HG03521 (cell line): ENCODE measurements at regions not wholly inside any gene's neighbourhood (a gene's known extent, or its start where the extent isn't known, plus 50 kb on each side); places are given as distances from the start of the nearest gene placed in this dataset.
"Not testable (repeated sequence)": the region's sequence is repeated elsewhere in the genome, so short reads cannot be mapped to it uniquely, and the experiment has no call there.

Source experiments
- ATAC-seq: cut with Tn5 transposase; IDR thresholded peaks from one replicate; pipeline ENCODE4 v1.9.1; 2021; ENCODE audit warnings: mild to moderate bottlenecking, moderate library complexity; ENCODE audit not compliant: unreplicated experiment

- no peak for ATAC-seq
Measured at GRCh38 chr12:25861226-25861625, 97.3 kb upstream of the RASSF8 start.

- ATAC-seq = no peak
Measured at GRCh38 chr12:25864306-25865276, 93.9 kb upstream of the RASSF8 start.

GRCh38 chr12:25866586-25867378, 91.7 kb upstream of the RASSF8 start:
- ATAC-seq = no peak

GRCh38 chr12:25868193-25868592, 90.3 kb upstream of the RASSF8 start:
- no peak for ATAC-seq

- no peak for ATAC-seq
Measured at GRCh38 chr12:25872137-25872536, 86.3 kb upstream of the RASSF8 start.

GRCh38 chr12:25875661-25876060, 82.8 kb upstream of the RASSF8 start:
- no peak for ATAC-seq

GRCh38 chr12:25876383-25877045, 82.0 kb upstream of the RASSF8 start:
- ATAC-seq = no peak

GRCh38 chr12:25877446-25877845, 81.0 kb upstream of the RASSF8 start:
- ATAC-seq = no peak

GRCh38 chr12:25882266-25882665, 76.2 kb upstream of the RASSF8 start:
- no peak for ATAC-seq

GRCh38 chr12:25883026-25883916, 75.2 kb upstream of the RASSF8 start:
- ATAC-seq = no peak

GRCh38 chr12:25884024-25884919, 74.2 kb upstream of the RASSF8 start:
- no peak for ATAC-seq

- no peak for ATAC-seq
Measured at GRCh38 chr12:25884920-25885234, 73.6 kb upstream of the RASSF8 start.

GRCh38 chr12:25886396-25886795, 72.1 kb upstream of the RASSF8 start:
- ATAC-seq = no peak

GRCh38 chr12:25887367-25887766, 71.1 kb upstream of the RASSF8 start:
- ATAC-seq = no peak

- no peak for ATAC-seq
Measured at GRCh38 chr12:25889185-25889584, 69.3 kb upstream of the RASSF8 start.

- not testable (repeated sequence) for ATAC-seq
Measured at GRCh38 chr12:25891095-25891494, 67.4 kb upstream of the RASSF8 start.

- ATAC-seq = no peak
Measured at GRCh38 chr12:25894759-25895158, 63.7 kb upstream of the RASSF8 start.

- no peak for ATAC-seq
Measured at GRCh38 chr12:25896981-25897380, 61.5 kb upstream of the RASSF8 start.

GRCh38 chr12:25903603-25904245, 54.8 kb upstream of the RASSF8 start:
- ATAC-seq = no peak
